NCI-H510A treated with DMSO at 0.1 percent for 48 hours (cell line): ENCODE measurements at regions not wholly inside any gene's neighbourhood (a gene's known extent, or its start where the extent isn't known, plus 50 kb on each side); places are given as distances from the start of the nearest gene placed in this dataset.
"Not testable (repeated sequence)": the region's sequence is repeated elsewhere in the genome, so short reads cannot be mapped to it uniquely, and the experiment has no call there.

Source experiments
- DNase-seq: peaks from one replicate; lab custom pipeline; 2025; lab: John Stamatoyannopoulos, UW

DNA sequence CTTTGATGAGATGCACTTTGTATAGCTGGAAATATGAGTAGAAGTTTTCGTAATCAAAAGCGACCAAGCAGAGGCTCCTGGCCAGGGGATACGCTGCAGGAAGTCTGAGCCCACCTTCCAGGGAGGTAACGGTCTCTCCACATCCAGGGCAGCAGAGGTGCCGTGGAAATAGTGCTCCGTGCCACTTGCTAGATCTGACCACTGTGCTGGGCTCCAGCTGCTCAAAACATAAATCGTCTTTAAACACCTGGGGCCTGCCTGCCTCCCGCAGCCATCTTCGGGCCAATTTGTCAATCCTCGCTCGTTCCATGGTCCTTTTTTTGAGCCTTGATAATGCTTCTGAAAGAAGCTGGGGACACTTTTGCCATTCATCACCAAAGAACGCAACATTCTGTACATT is 445.0 kb downstream of the ZNF536 start:
- no peak for DNase-seq

DNA sequence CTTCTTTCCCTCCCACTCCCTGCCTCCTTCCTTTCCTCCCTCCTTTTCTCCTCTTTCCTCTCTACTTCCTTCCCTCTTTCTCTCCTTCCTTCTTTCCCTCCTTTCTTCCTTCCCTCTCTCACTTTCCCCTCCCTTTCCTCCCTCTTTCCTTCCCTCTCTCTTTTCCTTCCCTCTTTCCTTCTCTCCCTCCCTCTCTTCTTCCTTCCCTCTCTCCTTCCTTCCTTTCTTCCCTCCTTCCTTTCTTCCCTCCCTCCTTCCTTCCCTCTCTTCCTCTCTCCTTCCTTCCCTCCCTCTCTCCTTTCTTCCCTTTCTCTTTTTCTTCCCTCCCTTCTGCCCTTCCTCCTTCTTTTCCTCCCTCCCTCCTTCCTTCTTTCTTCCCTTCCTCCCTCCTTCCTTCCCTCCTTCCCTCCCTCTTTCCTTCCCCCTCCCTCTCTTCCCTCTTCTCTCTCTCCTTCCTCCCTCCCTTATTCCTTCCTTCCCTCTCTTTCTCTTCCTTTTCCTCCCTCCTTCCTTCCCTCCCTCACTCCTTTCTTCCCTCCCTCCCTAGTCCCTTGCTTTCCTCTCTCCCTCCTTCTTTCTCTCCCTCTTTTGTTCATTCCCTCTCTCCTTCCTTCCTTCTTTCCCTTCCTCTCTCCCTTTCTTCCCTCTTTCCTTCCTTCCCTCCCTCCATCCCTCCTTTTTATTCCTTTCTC is 443.9 kb downstream of the ZNF536 start:
- DNase-seq = no peak

DNA sequence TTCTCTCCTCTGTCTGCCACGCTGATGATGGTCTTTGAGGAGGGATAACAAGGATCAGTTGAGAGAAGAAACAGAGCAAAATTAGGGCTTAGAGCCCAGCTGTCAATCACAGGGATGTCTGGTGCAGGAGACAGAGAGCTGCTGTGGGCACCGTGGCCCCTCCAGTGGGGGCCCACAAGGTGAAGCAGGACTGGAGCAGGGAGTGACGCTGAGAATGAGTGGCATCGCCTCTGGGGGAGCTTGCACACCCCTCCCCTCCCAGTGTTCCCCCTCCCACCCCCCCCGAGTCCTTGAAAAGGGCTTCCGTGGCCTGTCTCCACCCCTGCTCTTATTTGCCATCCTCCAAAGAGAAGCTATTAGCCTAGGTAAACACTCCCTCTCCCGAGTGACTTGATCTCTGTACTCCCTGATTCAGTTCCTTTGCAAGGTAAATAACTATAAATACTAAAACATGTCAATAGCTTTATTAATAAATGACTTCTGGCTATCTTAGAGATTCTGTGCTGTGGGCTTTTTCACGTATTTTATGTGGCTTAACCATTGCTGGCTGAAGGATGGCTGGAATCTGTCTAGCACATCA is 440.0 kb downstream of the ZNF536 start:
- DNase-seq = no peak

DNA sequence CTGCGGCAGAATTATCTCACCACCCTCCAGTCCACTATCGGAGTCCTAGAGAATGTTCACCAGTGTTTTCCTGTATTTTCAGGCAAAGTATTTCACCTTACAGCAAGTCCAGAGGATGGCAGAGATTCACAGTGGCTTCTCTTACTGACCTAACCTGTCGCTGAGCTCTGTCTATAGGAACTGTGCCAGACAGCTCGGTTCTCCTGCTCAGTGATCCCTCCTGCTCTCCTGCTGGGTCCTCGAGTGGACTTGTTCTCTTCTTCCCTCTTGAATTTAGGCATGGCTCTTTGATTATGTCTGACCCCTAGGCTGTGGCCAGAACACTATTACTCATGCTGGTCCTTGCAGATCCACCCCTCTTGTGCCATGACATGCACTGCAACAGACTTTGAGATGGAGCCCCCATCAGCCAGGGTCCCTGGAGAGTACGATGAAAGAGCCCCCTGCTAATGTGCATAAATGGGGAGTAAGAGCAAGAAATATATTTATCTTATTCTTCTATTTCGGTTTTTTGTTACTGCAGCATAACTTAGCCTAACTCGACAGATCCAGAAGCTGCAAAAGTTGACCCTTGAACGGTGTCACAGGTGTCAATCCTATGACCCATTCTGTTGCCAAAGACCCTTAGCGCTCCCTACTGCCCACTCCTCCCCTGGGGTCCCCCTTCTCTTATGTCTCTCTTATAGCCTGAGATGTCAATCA is 439.4 kb downstream of the ZNF536 start:
- DNase-seq = no peak

DNA sequence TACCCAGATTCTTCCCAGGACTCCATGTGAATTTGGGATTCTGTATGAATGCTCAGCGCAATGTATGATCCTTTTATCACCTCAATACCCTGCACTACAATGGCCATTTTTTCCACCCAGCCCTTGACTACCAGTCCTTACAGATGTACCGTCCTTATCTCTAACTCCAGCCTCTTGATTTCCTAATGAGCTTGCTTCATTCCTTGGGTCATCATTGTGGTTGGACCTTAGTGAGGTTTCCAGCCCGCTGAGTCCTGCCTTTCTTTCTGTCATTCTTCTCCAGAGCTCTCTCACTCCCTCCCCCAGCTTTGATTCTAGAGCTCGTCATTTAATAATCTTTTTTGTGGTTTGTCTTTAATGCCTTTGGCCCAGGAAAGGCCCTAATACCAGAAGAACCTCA is 438.5 kb downstream of the ZNF536 start:
- no peak for DNase-seq

DNA sequence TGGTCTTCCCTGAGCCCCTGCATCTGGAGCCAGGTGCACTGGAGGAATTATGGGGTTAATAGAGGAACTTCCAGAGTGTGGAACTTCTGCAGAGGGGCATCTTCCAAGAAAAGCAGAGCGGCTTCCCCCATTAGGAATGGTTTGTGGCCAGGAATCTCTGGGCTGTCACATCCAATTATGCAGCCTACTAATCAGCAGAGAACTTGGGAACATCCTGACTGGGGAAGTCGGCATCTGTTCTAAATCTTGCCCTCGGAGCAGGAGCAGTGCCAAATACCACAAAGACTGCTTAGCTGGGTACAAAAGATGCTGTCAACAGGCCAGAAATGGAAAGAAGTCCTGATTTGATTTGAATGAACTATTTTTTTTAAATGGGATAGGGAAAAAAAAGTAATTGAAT is 435.1 kb downstream of the ZNF536 start:
- DNase-seq = no peak

DNA sequence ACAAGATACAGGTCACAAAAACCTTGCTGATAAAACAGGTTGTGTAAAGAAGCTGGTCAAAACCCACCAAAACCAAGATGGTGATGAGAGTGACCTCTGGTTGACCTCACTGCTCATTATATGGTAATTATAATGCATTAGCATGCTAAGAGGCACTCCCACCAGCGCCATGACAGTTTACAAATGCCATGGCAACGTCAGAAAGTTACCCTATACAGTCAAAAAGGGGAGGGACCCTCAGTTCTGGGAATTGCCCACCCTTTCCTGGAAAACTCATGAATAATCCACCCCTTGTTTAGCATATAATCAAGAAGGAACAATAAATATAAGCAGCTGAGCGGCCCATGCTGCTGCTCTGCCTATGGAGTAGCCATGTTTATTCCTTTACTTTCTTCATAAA is 434.1 kb downstream of the ZNF536 start:
- no peak for DNase-seq

DNA sequence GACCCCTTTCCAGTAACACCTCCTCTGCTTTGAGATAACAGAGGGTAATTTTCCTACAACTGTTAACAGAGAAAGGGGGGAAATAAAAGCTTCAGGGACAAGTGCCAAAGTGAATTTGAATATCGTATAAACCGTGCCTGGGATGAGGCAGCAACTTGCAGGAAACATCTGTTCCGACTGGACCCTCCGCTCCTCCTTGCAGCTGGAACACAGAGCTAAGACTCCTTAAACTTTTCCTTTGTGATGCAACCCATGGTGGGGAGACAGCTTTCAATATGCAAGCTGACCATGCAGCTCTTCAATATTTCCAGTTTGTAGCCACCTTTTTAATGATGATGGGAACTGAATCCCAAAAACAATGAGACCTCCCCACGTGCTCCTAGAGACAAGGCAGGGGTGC is 432.6 kb downstream of the ZNF536 start:
- no peak for DNase-seq

DNA sequence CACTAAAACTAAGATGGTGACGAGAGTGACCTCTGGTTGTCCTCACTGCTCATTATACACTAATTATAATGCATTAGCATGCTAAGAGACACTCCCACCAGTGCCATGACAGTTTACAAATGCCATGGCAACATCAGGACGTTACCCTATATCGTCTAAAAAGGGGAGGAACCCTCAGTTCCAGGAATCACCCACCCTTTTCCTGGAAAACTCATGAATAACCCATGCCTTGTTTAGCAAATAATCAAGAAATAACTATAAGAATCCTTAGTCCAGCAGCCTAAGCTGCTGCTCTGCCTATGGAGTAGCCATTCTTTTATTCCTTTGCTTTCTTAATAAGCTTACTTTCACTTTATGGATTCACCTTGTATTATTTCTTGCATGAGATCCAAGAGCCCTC is 432.1 kb downstream of the ZNF536 start:
- DNase-seq = not testable (repeated sequence)

DNA sequence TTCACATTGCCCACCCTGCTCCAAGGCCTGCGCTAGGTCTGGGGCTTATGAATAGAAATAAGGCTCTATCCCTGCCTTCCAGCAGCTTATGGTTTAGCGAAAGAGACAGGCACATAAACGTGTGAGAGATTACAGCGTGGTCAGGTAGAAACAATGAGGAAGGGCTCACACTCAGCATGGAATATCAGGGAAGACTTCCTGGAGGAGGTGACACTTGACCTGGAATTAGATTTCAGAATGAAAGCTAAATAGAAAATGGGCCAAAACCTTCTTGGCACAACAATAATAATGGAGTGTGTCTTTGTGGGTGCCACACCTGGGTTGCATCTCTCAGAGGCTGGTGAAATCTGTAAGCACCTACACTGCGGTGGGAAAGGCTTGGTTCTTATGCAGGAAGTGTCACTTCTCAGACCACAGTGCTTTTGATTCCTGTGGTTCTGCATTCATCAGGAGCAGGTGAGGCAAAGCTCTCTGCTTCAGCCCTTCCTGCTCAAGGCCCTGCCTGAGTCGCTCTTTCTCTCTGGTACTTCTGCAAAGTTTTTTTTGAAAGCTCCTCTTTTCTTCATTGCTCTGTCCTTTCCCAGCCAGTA is 430.3 kb downstream of the ZNF536 start:
- DNase-seq = no peak

DNA sequence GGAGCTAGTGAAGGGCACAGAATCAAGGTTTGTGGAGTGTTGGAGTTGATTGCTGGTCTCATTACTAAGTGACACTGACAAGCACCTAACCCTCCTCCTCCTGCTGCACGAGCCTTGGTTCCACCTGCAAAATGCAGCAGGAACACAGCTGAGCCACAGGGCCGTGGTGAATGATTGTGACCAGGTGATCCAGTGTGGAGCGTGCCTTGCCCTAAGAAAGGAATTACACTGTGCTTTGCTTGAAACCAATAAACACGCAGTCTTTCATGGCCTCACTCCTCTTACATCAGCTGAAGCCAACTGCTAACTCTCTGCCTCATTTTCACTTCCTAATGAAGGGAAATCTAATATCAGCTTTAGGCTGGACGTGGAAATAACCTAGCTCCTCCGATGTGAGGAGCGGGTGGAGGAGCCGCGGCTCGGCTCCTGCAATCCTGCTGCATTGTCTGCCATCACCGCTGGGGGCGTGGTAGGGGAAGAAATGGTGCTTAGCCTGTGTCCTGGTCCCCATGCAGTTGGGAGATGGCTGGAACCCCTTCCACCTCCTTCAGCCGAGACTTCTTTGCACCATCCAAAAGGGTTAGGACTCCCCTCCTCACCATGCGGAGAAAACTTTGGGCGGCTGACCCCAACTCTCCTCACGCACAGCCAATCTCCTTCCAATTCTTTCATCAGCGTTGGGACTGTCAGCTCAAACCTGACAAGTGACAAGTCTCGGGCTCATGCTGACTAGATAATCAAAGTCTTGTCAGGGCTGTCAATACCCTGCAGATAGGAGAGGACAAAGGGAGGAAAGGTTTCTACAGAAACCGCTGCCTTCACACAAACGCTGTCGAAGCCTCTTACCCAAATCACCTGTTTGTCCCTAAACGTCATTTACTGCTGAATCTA is 427.9 kb downstream of the ZNF536 start:
- no peak for DNase-seq

DNA sequence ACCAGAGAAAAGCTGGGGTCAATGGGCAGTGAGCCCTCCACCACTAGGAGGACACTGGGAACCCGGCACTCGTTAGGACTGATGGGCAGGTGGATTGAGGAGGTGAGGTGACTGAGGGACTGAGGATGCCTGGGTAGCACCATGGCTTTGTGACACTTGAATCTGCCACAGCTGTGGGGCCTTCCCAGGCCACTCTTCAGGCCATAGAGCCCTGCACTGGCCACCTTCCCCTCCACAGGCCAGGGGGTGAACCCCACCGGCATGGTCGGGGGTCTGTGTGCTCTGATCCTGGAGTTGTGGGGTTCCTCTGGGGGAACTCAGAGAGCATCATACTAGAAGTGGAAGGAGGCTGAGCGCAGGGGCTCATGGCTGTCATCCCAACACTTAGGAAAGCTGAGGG is 423.5 kb downstream of the ZNF536 start:
- DNase-seq = no peak

DNA sequence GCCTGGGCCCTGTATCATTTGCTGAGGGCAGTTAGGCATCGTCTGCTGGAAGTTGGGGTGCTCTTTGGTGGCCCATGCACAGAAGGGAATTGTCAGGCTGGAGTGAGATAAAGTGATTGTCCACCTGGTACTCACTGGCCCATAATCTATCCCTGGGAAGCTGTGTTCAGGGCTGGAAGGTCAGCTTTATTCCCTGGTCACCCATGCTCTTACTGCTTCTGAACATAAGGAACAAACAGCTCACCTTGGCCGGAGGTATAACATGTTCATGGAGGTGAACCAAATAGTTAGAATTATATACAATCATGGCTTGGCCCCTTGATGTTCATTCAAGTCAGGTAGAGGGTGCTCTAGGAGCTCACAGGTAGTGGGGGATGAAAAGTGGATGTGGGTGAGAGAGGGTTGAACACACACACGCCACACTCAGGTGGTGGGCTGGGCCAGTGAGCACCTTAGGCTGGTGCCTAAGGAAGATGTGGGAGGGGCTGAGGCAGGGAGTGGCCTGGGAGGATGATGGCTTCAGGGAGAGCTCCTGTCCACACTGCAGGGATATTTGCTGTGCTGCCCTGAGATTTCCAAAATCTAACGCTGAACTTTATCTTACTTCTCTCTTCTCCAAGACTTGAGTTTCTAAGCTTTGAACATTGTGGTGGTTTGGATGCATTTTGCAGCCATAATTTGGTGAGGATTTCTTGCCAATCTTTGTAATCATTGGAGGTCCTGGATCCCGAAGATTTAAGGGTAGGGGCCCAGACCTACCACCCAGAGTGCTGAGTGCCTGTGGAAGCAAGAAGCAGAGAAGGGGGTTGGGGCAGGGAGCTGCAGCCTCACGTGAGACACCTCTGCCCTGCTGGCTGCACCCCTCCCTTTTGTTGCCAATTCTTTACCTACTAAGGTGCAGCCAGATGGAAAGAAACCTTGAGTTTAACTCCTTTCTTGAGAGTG is 420.6 kb downstream of the ZNF536 start:
- no peak for DNase-seq

DNA sequence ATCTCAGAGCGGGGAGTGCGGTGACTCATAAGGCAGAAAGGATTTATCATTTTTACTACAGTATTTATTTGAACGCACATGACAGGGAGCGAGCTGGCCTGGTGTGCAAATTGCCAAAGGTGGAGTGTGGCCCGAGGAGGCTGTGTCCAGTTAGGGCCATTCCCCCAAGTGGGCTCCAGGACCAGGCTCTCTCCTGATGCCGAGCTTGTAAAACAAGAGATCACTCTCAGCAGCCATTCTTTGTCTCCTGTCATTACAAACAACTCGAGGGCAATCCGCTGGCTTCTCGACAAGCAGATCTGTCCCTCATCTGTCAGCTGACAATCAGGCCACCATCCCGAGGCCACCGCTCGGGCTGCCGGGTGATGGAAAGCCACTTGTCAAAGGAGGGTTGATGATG is 418.9 kb downstream of the ZNF536 start:
- DNase-seq = no peak

DNA sequence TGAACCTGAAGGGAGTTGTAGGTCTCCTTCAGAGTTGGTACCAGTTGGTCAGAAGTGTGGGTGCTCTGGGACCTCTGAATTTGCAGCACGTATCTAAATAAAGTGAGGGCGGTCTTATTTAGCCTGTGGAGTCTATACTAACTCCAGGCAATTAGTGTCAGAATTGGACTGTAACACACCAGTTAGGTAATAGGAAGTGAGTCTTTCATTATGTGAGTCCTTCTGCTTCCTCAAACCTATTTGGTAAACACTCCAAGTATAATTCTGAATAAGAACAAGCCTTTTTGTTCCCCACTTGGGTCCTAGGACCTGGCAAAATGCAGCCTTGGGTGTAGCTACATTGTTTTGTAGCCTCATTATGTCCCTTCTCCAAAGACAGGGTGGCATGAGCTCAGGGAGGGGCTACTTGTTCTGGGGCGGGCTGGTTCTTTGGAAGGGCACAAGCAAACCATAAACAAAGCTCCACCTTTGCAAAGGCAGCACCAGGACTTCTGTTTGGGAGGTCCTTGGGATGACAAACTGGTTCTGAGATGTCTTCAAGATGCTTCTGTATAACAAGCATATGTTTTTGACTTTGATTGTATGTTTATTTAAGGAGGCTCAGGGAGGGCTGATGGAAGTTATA is 418.0 kb downstream of the ZNF536 start:
- DNase-seq = no peak

DNA sequence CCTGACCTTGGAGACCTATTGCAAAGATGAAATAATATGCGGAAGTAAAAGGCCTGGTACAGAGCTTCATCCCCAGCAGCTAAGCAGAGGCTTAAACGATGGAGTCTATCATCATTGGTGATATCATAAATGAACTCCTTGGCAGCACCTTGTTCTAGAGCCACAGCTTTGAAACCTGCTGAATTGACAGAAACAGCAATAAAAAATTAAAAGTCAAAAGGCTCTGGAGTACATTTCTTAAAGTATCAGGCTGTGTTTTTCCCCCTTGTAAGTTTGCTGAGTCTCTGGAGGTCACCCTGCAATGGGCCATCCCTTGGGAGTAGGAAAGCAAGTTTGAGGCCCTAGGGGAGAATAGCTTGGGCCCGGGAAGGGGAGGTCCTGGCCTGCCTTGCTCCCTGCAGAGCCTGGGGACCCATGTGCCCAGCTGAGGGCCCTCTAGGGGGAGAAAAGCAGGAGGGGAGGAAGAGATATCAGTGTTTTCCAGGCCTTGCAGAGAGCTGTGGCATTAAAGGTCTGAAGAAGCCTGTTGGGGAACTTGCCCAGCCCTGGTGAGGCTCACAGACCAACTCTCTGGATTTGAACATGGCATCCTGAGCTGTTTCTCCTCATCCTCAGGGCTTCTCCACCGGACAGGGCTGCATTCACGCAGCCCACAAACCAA is 416.1 kb downstream of the ZNF536 start:
- DNase-seq = no peak

DNA sequence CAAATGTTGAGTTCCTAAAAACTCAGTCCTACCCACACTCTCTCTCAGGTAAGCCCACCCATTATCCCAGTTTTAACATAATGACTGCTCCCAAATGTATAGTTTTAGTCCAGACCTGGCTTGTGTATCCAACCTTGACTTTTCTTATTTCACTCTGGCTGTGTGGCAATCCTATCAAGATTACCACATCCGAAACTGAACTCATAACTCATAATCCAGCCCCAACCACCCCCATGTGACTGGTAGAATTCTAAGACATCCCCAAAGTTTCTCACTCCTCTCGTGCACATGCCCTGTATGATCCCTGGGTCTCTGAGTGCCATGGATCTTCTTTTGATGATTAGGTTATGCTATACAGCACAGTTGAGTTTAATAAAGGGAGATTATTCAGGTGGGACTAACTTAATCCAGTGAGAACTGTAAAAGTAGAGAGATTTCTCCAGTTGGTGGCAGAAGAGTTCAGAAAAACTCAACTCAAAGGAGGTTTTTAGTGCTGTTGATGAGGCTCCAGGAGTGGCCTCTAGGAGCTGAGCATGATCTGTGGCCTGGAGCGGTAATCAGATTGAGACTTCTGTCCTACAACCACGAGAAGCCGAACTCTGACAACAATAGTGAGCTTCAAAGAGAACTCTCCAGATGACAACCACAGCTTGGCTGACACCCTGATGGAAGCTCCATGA is 413.4 kb downstream of the ZNF536 start:
- DNase-seq = no peak

DNA sequence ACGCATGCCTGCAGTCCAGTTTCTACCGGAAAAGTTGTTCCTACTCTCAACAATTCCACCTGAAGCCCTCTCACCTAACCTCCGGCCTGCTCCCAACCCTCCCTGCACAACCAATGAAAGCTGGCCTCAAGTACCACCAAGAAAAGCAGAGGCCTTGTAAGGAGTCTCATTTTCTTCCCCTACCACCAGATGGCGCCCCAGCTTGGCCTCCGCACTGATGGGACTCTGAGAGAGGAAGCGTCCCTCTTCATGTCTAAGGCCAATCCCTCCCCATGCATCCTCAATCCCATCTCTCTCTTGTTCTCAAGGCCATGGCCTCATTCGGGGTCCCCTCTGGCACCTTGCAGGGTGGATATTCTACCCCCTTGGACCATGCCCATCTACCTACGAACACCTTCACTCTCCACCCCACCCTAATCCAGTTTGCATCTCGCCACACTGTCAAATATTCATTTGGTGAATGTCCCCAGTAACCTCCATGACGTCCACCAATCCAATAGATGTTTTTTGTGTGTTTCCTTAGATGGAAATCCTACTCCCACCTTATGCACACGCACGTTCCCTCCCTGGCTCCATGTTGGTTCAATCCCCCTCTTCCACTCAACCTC is 412.8 kb downstream of the ZNF536 start:
- no peak for DNase-seq

DNA sequence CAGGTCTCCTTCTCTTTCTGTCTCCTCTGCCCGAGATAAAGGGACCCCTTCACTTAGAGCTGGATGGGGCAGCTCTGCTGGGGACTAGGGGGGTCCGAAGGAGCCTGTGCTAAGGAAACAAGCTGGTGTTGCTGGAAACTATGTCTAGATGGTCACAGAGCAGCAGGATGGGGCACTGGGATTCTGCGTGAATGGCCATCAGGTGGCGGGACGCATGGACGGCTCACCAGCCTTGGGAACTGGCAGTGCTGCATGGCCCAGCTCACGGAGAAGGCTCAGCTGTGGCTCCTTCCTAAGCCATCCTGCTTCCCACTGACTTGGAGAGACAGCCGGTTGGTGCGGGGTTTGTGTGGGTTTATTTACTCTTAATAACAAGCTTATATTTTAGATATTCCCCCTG is 411.8 kb downstream of the ZNF536 start:
- no peak for DNase-seq
